KMS-11 (cell line): ENCODE measurements at regions not wholly inside any gene's neighbourhood (a gene's known extent, or its start where the extent isn't known, plus 50 kb on each side); places are given as distances from the start of the nearest gene placed in this dataset.

ENCODE experiments used
- H2AFZ ChIP-seq: fragments of 200-600 bp; sonication (generic); 2 replicates; pipeline ENCODE4 v1.6.1; 2016; ENCODE audit warnings: antibody characterized with exemption, mixed run types, low read depth
- H3K27ac ChIP-seq: fragments of 200-600 bp; sonication (generic); 2 replicates; pipeline ENCODE4 v1.6.1; 2016; ENCODE audit warnings: mild to moderate bottlenecking, mixed run types
- H3K27me3 ChIP-seq: fragments of 200-600 bp; sonication (generic); 2 replicates; pipeline ENCODE4 v1.6.1; 2017; ENCODE audit warnings: mild to moderate bottlenecking, low read depth, mixed run types, moderate library complexity; ENCODE audit not compliant: insufficient read depth
- H3K36me3 ChIP-seq: fragments of 200-600 bp; sonication (generic); 2 replicates; pipeline ENCODE4 v1.6.1; 2017; ENCODE audit warnings: mild to moderate bottlenecking, mixed run types; ENCODE audit not compliant: insufficient read depth
- H3K4me1 ChIP-seq: fragments of 200-600 bp; sonication (generic); 2 replicates; pipeline ENCODE4 v1.6.1; 2016; ENCODE audit warnings: mild to moderate bottlenecking, low read depth, mixed run types; ENCODE audit not compliant: poor library complexity, severe bottlenecking
- H3K4me2 ChIP-seq: fragments of 200-600 bp; sonication (generic); 2 replicates; pipeline ENCODE4 v1.7.0; 2016; ENCODE audit warnings: mild to moderate bottlenecking, mixed run types
- H3K4me3 ChIP-seq: fragments of 200-600 bp; sonication (generic); IDR thresholded peaks from 2 replicates; pipeline ENCODE4 v1.6.1; 2017; ENCODE audit warnings: low read depth, low read length, mixed read lengths; ENCODE audit not compliant: insufficient read depth
- H3K79me2 ChIP-seq: fragments of 200-600 bp; sonication (generic); 2 replicates; pipeline ENCODE4 v1.6.1; 2016; ENCODE audit warnings: low read depth, mixed run types; ENCODE audit not compliant: insufficient read depth
- H3K9ac ChIP-seq: fragments of 200-600 bp; sonication (generic); 2 replicates; pipeline ENCODE4 v1.6.1; 2016; ENCODE audit warnings: mild to moderate bottlenecking, mixed run types
- H4K20me1 ChIP-seq: fragments of 200-600 bp; sonication (generic); 2 replicates; pipeline ENCODE4 v1.6.1; 2016; ENCODE audit warnings: mild to moderate bottlenecking, mixed run types; ENCODE audit not compliant: insufficient read depth
- TF ChIP-seq, protein P1 (sequence below): fragments of 200-600 bp; sonication (generic); conservative IDR thresholded peaks from 2 replicates; pipeline ENCODE4 v1.6.1; 2017; ENCODE audit warnings: low read depth, mild to moderate bottlenecking, antibody characterized with exemption, low read length, moderate library complexity, mixed read lengths

GRCh38 chr11:15668718-15669117 lies 554.0 kb downstream of the INSC start:
- Histone ChIP-seq H3K4me3 (no peak overlapping the region), H3K4me2 (no peak overlapping the region), H2AFZ (no peak overlapping the region), H3K4me1 (no peaks in the 10 kb centered on the region), H3K9ac (no peak overlapping the region), H4K20me1 (no peaks in the 10 kb centered on the region), H3K36me3 (no peaks in the 10 kb centered on the region), H3K27me3 (no peaks in the 10 kb centered on the region), H3K79me2 (no peaks in the 10 kb centered on the region), H3K27ac (no peak overlapping the region)
- TF ChIP-seq, protein P1, sequence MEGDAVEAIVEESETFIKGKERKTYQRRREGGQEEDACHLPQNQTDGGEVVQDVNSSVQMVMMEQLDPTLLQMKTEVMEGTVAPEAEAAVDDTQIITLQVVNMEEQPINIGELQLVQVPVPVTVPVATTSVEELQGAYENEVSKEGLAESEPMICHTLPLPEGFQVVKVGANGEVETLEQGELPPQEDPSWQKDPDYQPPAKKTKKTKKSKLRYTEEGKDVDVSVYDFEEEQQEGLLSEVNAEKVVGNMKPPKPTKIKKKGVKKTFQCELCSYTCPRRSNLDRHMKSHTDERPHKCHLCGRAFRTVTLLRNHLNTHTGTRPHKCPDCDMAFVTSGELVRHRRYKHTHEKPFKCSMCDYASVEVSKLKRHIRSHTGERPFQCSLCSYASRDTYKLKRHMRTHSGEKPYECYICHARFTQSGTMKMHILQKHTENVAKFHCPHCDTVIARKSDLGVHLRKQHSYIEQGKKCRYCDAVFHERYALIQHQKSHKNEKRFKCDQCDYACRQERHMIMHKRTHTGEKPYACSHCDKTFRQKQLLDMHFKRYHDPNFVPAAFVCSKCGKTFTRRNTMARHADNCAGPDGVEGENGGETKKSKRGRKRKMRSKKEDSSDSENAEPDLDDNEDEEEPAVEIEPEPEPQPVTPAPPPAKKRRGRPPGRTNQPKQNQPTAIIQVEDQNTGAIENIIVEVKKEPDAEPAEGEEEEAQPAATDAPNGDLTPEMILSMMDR: no peak

GRCh38 chr11:15670520-15671070 lies 555.9 kb downstream of the INSC start:
- no peak overlapping the region for H3K27ac ChIP-seq
- H2AFZ ChIP-seq: no peak overlapping the region
- H3K9ac ChIP-seq: no peak overlapping the region
- no peaks in the 10 kb centered on the region for H3K27me3 ChIP-seq
- no peaks in the 10 kb centered on the region for H4K20me1 ChIP-seq
- H3K4me1 ChIP-seq: no peaks in the 10 kb centered on the region
- H3K79me2 ChIP-seq: no peaks in the 10 kb centered on the region
- TF ChIP-seq, protein P1: no peak
- no peak overlapping the region for H3K4me2 ChIP-seq
- no peak overlapping the region for H3K4me3 ChIP-seq
- H3K36me3 ChIP-seq: no peaks in the 10 kb centered on the region

DNA sequence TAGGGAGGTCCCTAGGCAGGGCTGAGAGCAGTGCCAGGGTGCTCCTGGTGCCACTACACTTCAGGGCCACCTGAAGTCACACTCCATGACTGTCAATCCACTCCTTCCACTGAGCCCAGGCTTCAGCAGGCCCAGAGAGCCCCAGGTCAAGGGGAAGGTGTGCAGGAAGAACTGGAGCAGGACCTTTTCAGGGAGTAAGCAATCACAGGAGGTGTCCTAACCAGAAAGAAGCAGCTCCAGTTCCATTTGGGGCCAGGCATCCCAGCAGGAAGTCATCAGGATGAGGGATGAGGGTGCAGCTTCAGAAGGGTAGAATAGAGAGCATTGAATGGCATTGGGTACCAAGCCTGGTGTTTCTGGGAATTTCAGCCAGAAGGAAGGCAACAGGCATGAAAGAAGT lies 556.5 kb downstream of the INSC start:
- Histone ChIP-seq H3K79me2 (no peaks in the 10 kb centered on the region), H3K4me1 (no peaks in the 10 kb centered on the region), H3K27ac (no peak overlapping the region), H3K4me2 (no peak overlapping the region), H3K9ac (no peak overlapping the region), H3K27me3 (no peaks in the 10 kb centered on the region), H3K36me3 (no peaks in the 10 kb centered on the region), H2AFZ (no peak overlapping the region), H4K20me1 (no peaks in the 10 kb centered on the region), H3K4me3 (no peak overlapping the region)
- TF ChIP-seq, protein P1: no peak

DNA sequence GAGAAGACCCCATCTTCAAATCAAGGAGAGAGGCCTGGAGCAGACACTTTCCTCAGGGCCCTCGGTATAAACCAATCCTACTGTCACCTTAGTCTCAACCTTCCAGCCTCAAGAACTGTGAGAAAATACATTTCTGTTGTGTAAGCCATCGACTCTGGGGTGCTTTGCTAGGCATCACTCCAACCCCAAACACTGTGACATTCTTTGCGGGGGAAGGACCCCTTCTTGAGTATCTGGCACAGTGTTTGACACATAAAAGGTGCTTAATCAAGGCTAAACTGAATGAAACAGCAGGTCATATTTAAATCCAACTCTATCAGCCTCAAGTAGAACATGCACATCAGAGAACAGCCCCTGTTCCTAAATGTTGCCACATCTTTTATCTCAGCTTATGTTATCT lies 558.1 kb downstream of the INSC start:
- no peaks in the 10 kb centered on the region for H3K36me3 ChIP-seq
- no peaks in the 10 kb centered on the region for H3K79me2 ChIP-seq
- no peak overlapping the region for H3K9ac ChIP-seq
- H2AFZ ChIP-seq: no peak overlapping the region
- no peak overlapping the region for H3K4me2 ChIP-seq
- H3K27ac ChIP-seq: no peak overlapping the region
- no peak overlapping the region for H3K4me3 ChIP-seq
- no peaks in the 10 kb centered on the region for H4K20me1 ChIP-seq
- H3K4me1 ChIP-seq: no peaks in the 10 kb centered on the region
- H3K27me3 ChIP-seq: no peaks in the 10 kb centered on the region
- TF ChIP-seq, protein P1: no peak
